SKM-1 (cell line): ENCODE measurements at regions not wholly inside any gene's neighbourhood (a gene's known extent, or its start where the extent isn't known, plus 50 kb on each side); places are given as distances from the start of the nearest gene placed in this dataset.
"Not testable (repeated sequence)": the region's sequence is repeated elsewhere in the genome, so short reads cannot be mapped to it uniquely, and the experiment has no call there.

Source experiments
- DNase-seq: peaks from one replicate; lab custom pipeline; 2025; ENCODE audit not compliant: unreplicated experiment; lab: John Stamatoyannopoulos, UW

- no peak for DNase-seq
Measured at GRCh38 chr19:30228835-30229524, 143.2 kb upstream of the ZNF536 start.

- no peak for DNase-seq
Measured at GRCh38 chr19:30229525-30230174, 142.5 kb upstream of the ZNF536 start.

GRCh38 chr19:30231408-30232318, 140.5 kb upstream of the ZNF536 start:
- no peak for DNase-seq

GRCh38 chr19:30233375-30233774, 138.8 kb upstream of the ZNF536 start:
- DNase-seq = no peak

- DNase-seq = no peak
Measured at GRCh38 chr19:30235946-30236345, 136.2 kb upstream of the ZNF536 start.

GRCh38 chr19:30236587-30236986, 135.6 kb upstream of the ZNF536 start:
- DNase-seq = no peak

- DNase-seq = no peak
Measured at GRCh38 chr19:30237140-30237539, 135.0 kb upstream of the ZNF536 start.

- DNase-seq = no peak
Measured at GRCh38 chr19:30240904-30241695, 131.1 kb upstream of the ZNF536 start.

- no peak for DNase-seq
Measured at GRCh38 chr19:30244533-30244932, 127.7 kb upstream of the ZNF536 start.

GRCh38 chr19:30245401-30246039, 126.7 kb upstream of the ZNF536 start:
- no peak for DNase-seq

GRCh38 chr19:30249911-30250310, 122.3 kb upstream of the ZNF536 start:
- DNase-seq = no peak

- DNase-seq = no peak
Measured at GRCh38 chr19:30252214-30252613, 120.0 kb upstream of the ZNF536 start.

GRCh38 chr19:30253581-30253996, 118.6 kb upstream of the ZNF536 start:
- no peak for DNase-seq

GRCh38 chr19:30254158-30254557, 118.0 kb upstream of the ZNF536 start:
- DNase-seq = no peak

GRCh38 chr19:30254789-30255188, 117.4 kb upstream of the ZNF536 start:
- DNase-seq = no peak

GRCh38 chr19:30255791-30256495, 116.2 kb upstream of the ZNF536 start:
- no peak for DNase-seq

GRCh38 chr19:30256496-30256850, 115.7 kb upstream of the ZNF536 start:
- no peak for DNase-seq

GRCh38 chr19:30263830-30264381, 108.3 kb upstream of the ZNF536 start:
- no peak for DNase-seq

- DNase-seq = not testable (repeated sequence)
Measured at GRCh38 chr19:30265918-30266317, 106.3 kb upstream of the ZNF536 start.

GRCh38 chr19:30266687-30267086, 105.5 kb upstream of the ZNF536 start:
- no peak for DNase-seq
